ENCODE measurements at regions not wholly inside any gene's neighbourhood (a gene's known extent, or its start where the extent isn't known, plus 50 kb on each side); places are given as distances from the start of the nearest gene placed in this dataset.

- no peak for TF ChIP-seq POLR2AphosphoS5 (IDR thresholded peaks at IDR 0.05)
- no peak for TF ChIP-seq CTCF (IDR thresholded peaks at IDR 0.05)
- TF ChIP-seq POLR2A (IDR thresholded peaks at IDR 0.05) = no peak
- TF ChIP-seq EP300 (IDR thresholded peaks at IDR 0.05; ENCODE audit: low read depth) = no peak
- intact Hi-C loops (cut with DNase I; ENCODE audit: low total_unique reads) = no loop called here
- Histone ChIP-seq H3K4me1 (no peaks in the 10 kb centered on the region), H3K27ac (no peak overlapping the region), H3K36me3 (no peaks in the 10 kb centered on the region), H3K27me3 (no peaks in the 10 kb centered on the region), H3K9me3 (no peaks in the 10 kb centered on the region), H3K4me3 (no peak overlapping the region)
- DNase-seq = no peak
- 33 to 43% methylated on average over 3 of the region's 3 CpGs for WGBS, 2 donors (ENCODE audit: low coverage in 1 of 2)
- in situ Hi-C loops (cut with MboI; ENCODE audit: low pct_ligation_motif_present in 1 of 4, low pct_unique_long_range_greater_than_20kb in 1 of 4, low sequenced_read_pairs in 3 of 4) = no loop called here
Observed at GRCh38 chr15:59946084-59946483, 58.0 kb upstream of the FOXB1 start.

- Histone ChIP-seq H3K36me3 (no peaks in the 10 kb centered on the region), H3K4me1 (no peaks in the 10 kb centered on the region), H3K27ac (no peak overlapping the region), H3K4me3 (no peak overlapping the region), H3K9me3 (no peaks in the 10 kb centered on the region), H3K27me3 (no peaks in the 10 kb centered on the region)
- in situ Hi-C loops (cut with MboI; ENCODE audit: low pct_ligation_motif_present in 1 of 4, low pct_unique_long_range_greater_than_20kb in 1 of 4, low sequenced_read_pairs in 3 of 4) = no loop called here
- no peak for DNase-seq
- intact Hi-C loops (cut with DNase I; ENCODE audit: low total_unique reads) = no loop called here
- TF ChIP-seq EP300 (IDR thresholded peaks at IDR 0.05; ENCODE audit: low read depth) = no peak
- TF ChIP-seq CTCF (IDR thresholded peaks at IDR 0.05) = no peak
- no peak for TF ChIP-seq POLR2A (IDR thresholded peaks at IDR 0.05)
- TF ChIP-seq POLR2AphosphoS5 (IDR thresholded peaks at IDR 0.05) = no peak
- WGBS, 2 donors (ENCODE audit: low coverage in 1 of 2) = 85 to 90% methylated on average over 5 to 10 of the region's 10 CpGs
Observed at GRCh38 chr15:59945036-59945435, 59.1 kb upstream of the FOXB1 start.

- Histone ChIP-seq H3K4me3 (no peak overlapping the region), H3K9me3 (no peaks in the 10 kb centered on the region), H3K27ac (no peak overlapping the region), H3K4me1 (no peaks in the 10 kb centered on the region), H3K27me3 (peaks cover 11% of the 10 kb centered on the region), H3K36me3 (no peaks in the 10 kb centered on the region)
- in situ Hi-C loops (cut with MboI; ENCODE audit: low pct_ligation_motif_present in 1 of 4, low pct_unique_long_range_greater_than_20kb in 1 of 4, low sequenced_read_pairs in 3 of 4) = no loop called here
- intact Hi-C loops (cut with DNase I; ENCODE audit: low total_unique reads) = no loop called here
- TF ChIP-seq EP300 (IDR thresholded peaks at IDR 0.05; ENCODE audit: low read depth) = no peak
- no peak for TF ChIP-seq POLR2AphosphoS5 (IDR thresholded peaks at IDR 0.05)
- TF ChIP-seq CTCF (IDR thresholded peaks at IDR 0.05) = no peak
- TF ChIP-seq POLR2A (IDR thresholded peaks at IDR 0.05) = no peak
- WGBS, 2 donors (ENCODE audit: low coverage in 1 of 2) = 82 to 86% methylated on average over 5 to 6 of the region's 6 CpGs
- DNase-seq = no peak
Observed at GRCh38 chr15:59941612-59942011, 62.5 kb upstream of the FOXB1 start.

- H3K9me3 ChIP-seq = no peaks in the 10 kb centered on the region
- H3K27ac ChIP-seq = no peak overlapping the region
- WGBS, 2 donors (ENCODE audit: low coverage in 1 of 2) = 81% methylated on average over 1 of the region's 1 CpG; no CpG with 5 or more reads in 1 of the 2 donors
- intact Hi-C loops (cut with DNase I; ENCODE audit: low total_unique reads) = no loop called here
- H3K4me3 ChIP-seq = no peak overlapping the region
- TF ChIP-seq POLR2A (IDR thresholded peaks at IDR 0.05) = no peak
- no peak for TF ChIP-seq EP300 (IDR thresholded peaks at IDR 0.05; ENCODE audit: low read depth)
- TF ChIP-seq POLR2AphosphoS5 (IDR thresholded peaks at IDR 0.05) = no peak
- TF ChIP-seq CTCF (IDR thresholded peaks at IDR 0.05) = no peak
- peaks cover 11% of the 10 kb centered on the region for H3K27me3 ChIP-seq
- no peak for DNase-seq
- H3K4me1 ChIP-seq = no peaks in the 10 kb centered on the region
- H3K36me3 ChIP-seq = no peaks in the 10 kb centered on the region
- in situ Hi-C loops (cut with MboI; ENCODE audit: low pct_ligation_motif_present in 1 of 4, low pct_unique_long_range_greater_than_20kb in 1 of 4, low sequenced_read_pairs in 3 of 4) = no loop called here
Observed at GRCh38 chr15:59940928-59941327, 63.2 kb upstream of the FOXB1 start.

Data from transverse colon (tissue), 4 donors.